DND-41 (cell line): ENCODE measurements at regions not wholly inside any gene's neighbourhood (a gene's known extent, or its start where the extent isn't known, plus 50 kb on each side); places are given as distances from the start of the nearest gene placed in this dataset.
"Not testable (repeated sequence)": the region's sequence is repeated elsewhere in the genome, so short reads cannot be mapped to it uniquely, and the experiment has no call there.

Experiments
- ATAC-seq: fragments of 200-7000 bp; cut with Tn5 transposase; 3 replicates; pipeline ENCODE4 v1.9.1; 2021; ENCODE audit warnings: low read depth; ENCODE audit not compliant: insufficient read depth
- DNase-seq: peaks from one replicate; pipeline ENCODE4 v3.0.0-alpha.2; 2020
- H2AFZ ChIP-seq: 2 replicates; pipeline ENCODE4 v1.6.0; 2012; ENCODE audit warnings: low read depth, low read length
- H3K27ac ChIP-seq: 2 replicates; pipeline ENCODE4 v1.5.1; 2012; ENCODE audit warnings: low read length, inconsistent platforms
- H3K27me3 ChIP-seq: fragments of 200-600 bp; sonication (generic); 2 replicates; pipeline ENCODE4 v1.6.0; 2012; ENCODE audit warnings: low read length, mild to moderate bottlenecking, inconsistent platforms; ENCODE audit not compliant: insufficient read depth, poor library complexity
- H3K36me3 ChIP-seq: 2 replicates; pipeline ENCODE4 v1.5.1; 2012; ENCODE audit warnings: low read length, inconsistent platforms; ENCODE audit not compliant: insufficient read depth
- H3K4me1 ChIP-seq: 2 replicates; pipeline ENCODE4 v1.5.1; 2012; ENCODE audit warnings: mild to moderate bottlenecking, low read length; ENCODE audit not compliant: insufficient read depth
- H3K4me2 ChIP-seq: 2 replicates; pipeline ENCODE4 v1.6.0; 2012; ENCODE audit warnings: mild to moderate bottlenecking, moderate library complexity, low read length, inconsistent platforms; ENCODE audit not compliant: insufficient read depth
- H3K4me3 ChIP-seq, 2 experiments: fragments of 200-600 bp in 1 of 2; shearing (Covaris generic) in 1 of 2; 2 replicates each; pipeline ENCODE4 v1.5.1; 2012 to 2016; ENCODE audit warnings: inconsistent platforms in 2 of 2, low read length in 2 of 2, mild to moderate bottlenecking in 2 of 2, low read depth in 1 of 2, moderate library complexity in 1 of 2
- H3K79me2 ChIP-seq: 2 replicates; pipeline ENCODE4 v1.6.0; 2012; ENCODE audit warnings: low read length, inconsistent platforms; ENCODE audit not compliant: insufficient read depth
- H3K9ac ChIP-seq: 2 replicates; pipeline ENCODE4 v1.6.0; 2012; ENCODE audit warnings: low read depth, mild to moderate bottlenecking, inconsistent platforms, low read length, moderate library complexity
- H3K9me3 ChIP-seq: 2 replicates; pipeline ENCODE4 v1.5.1; 2012; ENCODE audit warnings: low read length, moderate library complexity, mild to moderate bottlenecking, inconsistent platforms; ENCODE audit not compliant: insufficient read depth, severe bottlenecking
- H4K20me1 ChIP-seq: 2 replicates; pipeline ENCODE4 v1.6.0; 2012; ENCODE audit warnings: low read length; ENCODE audit not compliant: insufficient read depth
- EZH2 ChIP-seq: IDR thresholded peaks from 3 replicates; pipeline ENCODE4 v1.6.1; 2012; ENCODE audit warnings: borderline replicate concordance, low read depth, mild to moderate bottlenecking, moderate library complexity, low read length, inconsistent platforms; ENCODE audit not compliant: severe bottlenecking
- TF ChIP-seq, protein P1 (sequence below): IDR thresholded peaks from 2 replicates; pipeline ENCODE4 v1.5.1; 2012; ENCODE audit warnings: borderline replicate concordance, low read length, moderate library complexity, mild to moderate bottlenecking; ENCODE audit not compliant: poor library complexity, severe bottlenecking; ENCODE audit errors: extremely low read depth

DNA sequence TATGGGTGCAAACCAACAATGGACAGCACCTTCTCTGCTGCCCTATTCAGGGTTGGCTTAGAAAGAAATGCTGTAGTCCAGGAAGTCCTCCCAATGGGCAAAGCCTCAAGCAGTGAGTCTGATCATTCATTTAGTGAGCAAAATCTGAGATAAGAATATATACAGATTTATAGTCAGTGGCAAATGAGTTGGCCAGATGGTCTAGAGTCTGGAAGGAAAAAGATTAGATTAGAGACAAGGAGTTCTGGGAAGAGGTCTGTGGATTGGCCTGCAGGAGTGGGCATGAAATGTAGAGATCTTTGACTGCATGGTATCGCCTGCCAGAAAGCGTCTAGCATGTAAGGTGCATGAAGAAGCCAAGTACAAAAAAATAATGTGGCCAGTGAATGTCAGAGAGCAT is 201.9 kb upstream of the PTER start:
- ATAC-seq (no peak), DNase-seq (no peak)
- Histone ChIP-seq H3K9me3 (no peaks in the 10 kb centered on the region), H3K4me3 (no peak overlapping the region), H3K4me1 (no peaks in the 10 kb centered on the region), H3K4me2 (no peak overlapping the region), H3K36me3 (no peaks in the 10 kb centered on the region), H3K79me2 (no peaks in the 10 kb centered on the region), H3K9ac (no peak overlapping the region), H3K27ac (no peak overlapping the region), H2AFZ (no peak overlapping the region), H4K20me1 (no peaks in the 10 kb centered on the region), H3K27me3 (no peaks in the 10 kb centered on the region)
- TF ChIP-seq, protein P1, sequence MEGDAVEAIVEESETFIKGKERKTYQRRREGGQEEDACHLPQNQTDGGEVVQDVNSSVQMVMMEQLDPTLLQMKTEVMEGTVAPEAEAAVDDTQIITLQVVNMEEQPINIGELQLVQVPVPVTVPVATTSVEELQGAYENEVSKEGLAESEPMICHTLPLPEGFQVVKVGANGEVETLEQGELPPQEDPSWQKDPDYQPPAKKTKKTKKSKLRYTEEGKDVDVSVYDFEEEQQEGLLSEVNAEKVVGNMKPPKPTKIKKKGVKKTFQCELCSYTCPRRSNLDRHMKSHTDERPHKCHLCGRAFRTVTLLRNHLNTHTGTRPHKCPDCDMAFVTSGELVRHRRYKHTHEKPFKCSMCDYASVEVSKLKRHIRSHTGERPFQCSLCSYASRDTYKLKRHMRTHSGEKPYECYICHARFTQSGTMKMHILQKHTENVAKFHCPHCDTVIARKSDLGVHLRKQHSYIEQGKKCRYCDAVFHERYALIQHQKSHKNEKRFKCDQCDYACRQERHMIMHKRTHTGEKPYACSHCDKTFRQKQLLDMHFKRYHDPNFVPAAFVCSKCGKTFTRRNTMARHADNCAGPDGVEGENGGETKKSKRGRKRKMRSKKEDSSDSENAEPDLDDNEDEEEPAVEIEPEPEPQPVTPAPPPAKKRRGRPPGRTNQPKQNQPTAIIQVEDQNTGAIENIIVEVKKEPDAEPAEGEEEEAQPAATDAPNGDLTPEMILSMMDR: no peak
- no peak for TF ChIP-seq EZH2

DNA sequence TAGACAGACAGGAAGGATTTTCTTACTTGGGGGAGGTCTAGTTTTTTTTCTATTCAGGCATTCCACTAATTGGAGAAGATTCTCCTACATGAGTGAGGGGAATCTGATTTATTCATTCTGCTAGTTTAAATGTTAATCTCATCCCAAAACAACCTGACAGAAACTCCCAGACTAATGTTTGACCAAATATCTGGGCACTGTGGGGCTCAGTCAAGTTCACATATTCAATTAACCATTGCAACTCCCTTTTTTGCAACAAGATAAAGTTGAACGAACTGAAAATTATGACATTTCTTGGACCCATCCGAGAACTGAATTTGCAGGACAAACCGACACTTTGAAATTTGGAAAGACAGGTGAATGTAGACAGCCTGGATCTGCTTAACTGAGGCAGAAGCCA is 194.4 kb upstream of the PTER start:
- ATAC-seq: no peak
- Histone ChIP-seq H3K4me2 (no peak overlapping the region), H3K36me3 (no peaks in the 10 kb centered on the region), H3K27me3 (no peaks in the 10 kb centered on the region), H3K9ac (no peak overlapping the region), H4K20me1 (no peaks in the 10 kb centered on the region), H3K79me2 (no peaks in the 10 kb centered on the region), H3K4me3 (no peak overlapping the region), H3K4me1 (no peaks in the 10 kb centered on the region), H2AFZ (no peak overlapping the region), H3K9me3 (no peaks in the 10 kb centered on the region), H3K27ac (no peak overlapping the region)
- DNase-seq: no peak
- TF ChIP-seq EZH2: no peak
- TF ChIP-seq, protein P1: no peak

DNA sequence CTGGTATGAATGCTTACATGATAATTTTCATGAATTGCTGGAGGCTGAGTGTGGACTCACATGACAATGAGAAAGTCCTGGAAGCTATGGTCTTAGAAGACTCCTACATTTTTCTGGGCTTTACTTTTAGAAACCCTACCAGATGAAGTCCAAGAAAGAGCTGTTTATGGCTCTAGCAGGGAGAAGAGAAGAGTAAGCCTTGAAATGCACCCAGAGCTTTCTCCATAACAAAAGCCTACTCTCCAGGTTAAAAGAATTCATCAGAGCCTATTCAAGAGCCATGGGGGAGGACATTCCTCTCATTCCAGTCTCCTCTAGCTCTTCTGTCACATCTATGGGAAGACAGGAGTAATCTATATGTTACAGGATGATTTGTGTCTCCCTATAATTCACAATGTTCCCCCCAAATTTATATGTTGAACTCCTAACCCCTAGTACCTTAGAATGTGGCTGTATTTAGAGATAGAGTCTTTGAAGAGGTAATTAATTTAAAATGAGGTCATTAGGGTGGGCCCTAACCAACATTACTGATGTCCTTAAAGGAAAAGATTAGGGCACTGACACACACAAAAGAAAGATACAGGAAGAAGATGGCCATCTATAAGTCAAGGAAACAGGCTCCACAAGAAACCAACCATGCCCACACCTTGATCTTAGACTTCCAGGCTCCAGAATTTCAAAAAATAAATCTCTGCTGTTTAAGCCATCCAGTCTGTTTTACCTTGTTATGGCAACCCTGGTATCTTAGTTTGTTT is 193.8 kb upstream of the PTER start:
- no peak for DNase-seq
- H3K27ac ChIP-seq: no peak overlapping the region
- no peak overlapping the region for H3K4me2 ChIP-seq

DNA sequence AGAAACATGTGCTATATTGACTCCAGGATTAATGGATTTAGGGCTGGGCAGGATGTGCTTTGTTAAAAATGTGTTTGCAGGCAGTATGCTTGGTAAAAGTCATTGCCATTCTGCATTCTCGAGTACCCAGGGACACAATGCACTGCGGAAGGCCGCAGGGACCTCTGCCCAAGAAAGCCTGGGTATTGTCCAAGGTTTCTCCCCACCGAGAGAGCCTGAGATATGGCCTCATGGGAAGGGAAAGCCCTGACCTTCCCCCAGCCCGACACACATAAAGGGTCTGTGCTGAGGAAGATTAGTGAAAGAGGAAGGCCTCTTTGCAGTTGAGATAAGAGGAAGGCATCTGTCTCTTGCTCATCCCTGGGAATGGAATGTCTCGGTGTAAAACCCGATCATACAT is 186.7 kb upstream of the PTER start:
- not testable (repeated sequence) for H3K27me3 ChIP-seq, H3K4me2 ChIP-seq, DNase-seq, H3K9me3 ChIP-seq, H3K27ac ChIP-seq, H3K4me1 ChIP-seq, H2AFZ ChIP-seq, H4K20me1 ChIP-seq, ATAC-seq, H3K79me2 ChIP-seq, H3K36me3 ChIP-seq, H3K4me3 ChIP-seq, H3K9ac ChIP-seq

More for the DNA sequence above, 193.8 kb upstream of the PTER start:
- no peak overlapping the region for H3K9ac ChIP-seq
- ATAC-seq: no peak
- no peak overlapping the region for H2AFZ ChIP-seq
- no peak for TF ChIP-seq EZH2
- TF ChIP-seq, protein P1: no peak
- no peaks in the 10 kb centered on the region for H3K79me2 ChIP-seq
- H3K27me3 ChIP-seq: no peaks in the 10 kb centered on the region
- no peaks in the 10 kb centered on the region for H3K9me3 ChIP-seq
- H3K4me3 ChIP-seq: no peak overlapping the region
- H3K4me1 ChIP-seq: no peaks in the 10 kb centered on the region
- H4K20me1 ChIP-seq: no peaks in the 10 kb centered on the region
- no peaks in the 10 kb centered on the region for H3K36me3 ChIP-seq
